Right lobe of liver (tissue), 4 donors: ENCODE measurements at regions not wholly inside any gene's neighbourhood (a gene's known extent, or its start where the extent isn't known, plus 50 kb on each side); places are given as distances from the start of the nearest gene placed in this dataset.

Experiments used
- CTCF ChIP-seq, 4 donors: fragments of 200-600 bp in 3 of 4; fragments of 450-650 bp in 1 of 4; IDR thresholded peaks; one replicate each; pipeline versions ENCODE4 v1.5.1 to v1.8.0; 2016 to 2022; ENCODE audit warnings: antibody characterized with exemption in 4 of 4, mild to moderate bottlenecking in 2 of 4
- POLR2A ChIP-seq: fragments of 450-650 bp; IDR thresholded peaks from one replicate; pipeline ENCODE4 v1.6.1; 2017; ENCODE audit warnings: antibody characterized with exemption, mild to moderate bottlenecking
- donor health status: DM: no; HTN: no; CAD: no.
- donor health status: DM: no; HTN: no; CAD: no.
- donor health status: DM: no; HTN: yes; CAD: no.

DNA sequence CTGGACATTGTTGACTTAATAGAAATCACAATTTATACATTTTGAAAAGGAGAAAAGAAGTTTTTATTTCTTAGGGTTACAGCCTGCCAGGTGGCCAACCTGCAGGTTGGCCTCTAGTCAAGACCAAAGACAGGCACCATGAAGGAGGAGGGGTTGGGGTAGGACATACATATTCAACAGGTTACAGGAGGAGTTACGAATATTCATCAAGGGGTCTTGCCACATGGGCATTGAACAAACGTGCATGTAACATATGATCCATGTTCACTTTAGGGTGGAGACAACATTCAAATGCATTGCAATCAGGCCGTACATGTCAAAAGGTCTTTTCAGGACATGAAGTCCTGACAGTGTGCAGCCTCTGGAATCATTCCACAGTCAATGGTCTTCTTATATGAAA lies 246.2 kb upstream of the AKR1E2 start:
- TF ChIP-seq CTCF (IDR thresholded peaks at IDR 0.05) (no peak), POLR2A (no peak)
